A673 (cell line): ENCODE measurements at regions not wholly inside any gene's neighbourhood (a gene's known extent, or its start where the extent isn't known, plus 50 kb on each side); places are given as distances from the start of the nearest gene placed in this dataset.
"Not testable (repeated sequence)": the region's sequence is repeated elsewhere in the genome, so short reads cannot be mapped to it uniquely, and the experiment has no call there.

ENCODE experiments used
- EZH2 ChIP-seq: fragments of 200-600 bp; sonication (generic); IDR thresholded peaks from 2 replicates; pipeline ENCODE4 v1.6.1; 2017; ENCODE audit warnings: borderline replicate concordance, low read depth, mild to moderate bottlenecking, mixed read lengths, antibody characterized with exemption, low read length; ENCODE audit not compliant: poor library complexity, severe bottlenecking
- TF ChIP-seq, protein P1 (sequence below): fragments of 300-800, 200-600 bp; sonication (generic); conservative IDR thresholded peaks from 2 replicates; pipeline ENCODE4 v1.5.1; 2017; ENCODE audit warnings: low read depth, mild to moderate bottlenecking, antibody characterized with exemption, low read length, moderate library complexity, mixed read lengths

- TF ChIP-seq, protein P1, sequence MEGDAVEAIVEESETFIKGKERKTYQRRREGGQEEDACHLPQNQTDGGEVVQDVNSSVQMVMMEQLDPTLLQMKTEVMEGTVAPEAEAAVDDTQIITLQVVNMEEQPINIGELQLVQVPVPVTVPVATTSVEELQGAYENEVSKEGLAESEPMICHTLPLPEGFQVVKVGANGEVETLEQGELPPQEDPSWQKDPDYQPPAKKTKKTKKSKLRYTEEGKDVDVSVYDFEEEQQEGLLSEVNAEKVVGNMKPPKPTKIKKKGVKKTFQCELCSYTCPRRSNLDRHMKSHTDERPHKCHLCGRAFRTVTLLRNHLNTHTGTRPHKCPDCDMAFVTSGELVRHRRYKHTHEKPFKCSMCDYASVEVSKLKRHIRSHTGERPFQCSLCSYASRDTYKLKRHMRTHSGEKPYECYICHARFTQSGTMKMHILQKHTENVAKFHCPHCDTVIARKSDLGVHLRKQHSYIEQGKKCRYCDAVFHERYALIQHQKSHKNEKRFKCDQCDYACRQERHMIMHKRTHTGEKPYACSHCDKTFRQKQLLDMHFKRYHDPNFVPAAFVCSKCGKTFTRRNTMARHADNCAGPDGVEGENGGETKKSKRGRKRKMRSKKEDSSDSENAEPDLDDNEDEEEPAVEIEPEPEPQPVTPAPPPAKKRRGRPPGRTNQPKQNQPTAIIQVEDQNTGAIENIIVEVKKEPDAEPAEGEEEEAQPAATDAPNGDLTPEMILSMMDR: not testable (repeated sequence)
- not testable (repeated sequence) for TF ChIP-seq EZH2
These were observed 816.1 kb downstream of the FOXD4L5 start for GRCh38 chr9:64468943-64469342.
